Vagina (tissue), 2 donors: ENCODE measurements at regions not wholly inside any gene's neighbourhood (a gene's known extent, or its start where the extent isn't known, plus 50 kb on each side); places are given as distances from the start of the nearest gene placed in this dataset.
"Not testable (repeated sequence)": the region's sequence is repeated elsewhere in the genome, so short reads cannot be mapped to it uniquely, and the experiment has no call there.

Source experiments
- DNase-seq, 2 donors: peaks; one replicate each; pipeline ENCODE4 v3.0.0-alpha.2; 2017; ENCODE audit errors: extremely low spot score in 2 of 2
- H3K27ac ChIP-seq: fragments of 200-600 bp; sonication (generic); one replicate; pipeline ENCODE4 v1.5.1; 2019
- H3K27me3 ChIP-seq: fragments of 200-600 bp; sonication (generic); one replicate; pipeline ENCODE4 v1.5.1; 2019
- H3K36me3 ChIP-seq, 2 donors: fragments of 200-600 bp; sonication (generic); one replicate each; pipeline ENCODE4 v1.5.1; 2017 to 2019
- H3K4me1 ChIP-seq: fragments of 200-600 bp; sonication (generic); one replicate; pipeline ENCODE4 v1.5.1; 2019
- H3K4me3 ChIP-seq, 2 donors: fragments of 200-600 bp; sonication (generic); 1 replicate in 1 of 2; 2 replicates in 1 of 2; pipeline ENCODE4 v1.5.1; 2016 to 2019
- H3K9me3 ChIP-seq: fragments of 200-600 bp; sonication (generic); one replicate; pipeline ENCODE4 v1.5.1; 2019
- POLR2A ChIP-seq, 2 donors: fragments of 450-650 bp; IDR thresholded peaks; one replicate each; pipeline ENCODE4 v1.6.1; 2017; ENCODE audit warnings: antibody characterized with exemption in 2 of 2, mild to moderate bottlenecking in 2 of 2, moderate library complexity in 2 of 2
- POLR2AphosphoS5 ChIP-seq, 2 donors: sonication (generic); formaldehyde crosslinking; IDR thresholded peaks; one replicate each; pipeline ENCODE4 v1.9.0; 2017; ENCODE audit warnings: antibody characterized with exemption in 2 of 2, mild to moderate bottlenecking in 2 of 2, low read depth in 1 of 2; ENCODE audit not compliant: insufficient read depth in 1 of 2
- intact Hi-C: fragments of 100-400 bp; cut with DNase I; formaldehyde crosslinking; loops from one replicate; pipeline ENCODE4 v1.15.1; 2023
- TF ChIP-seq, protein P1 (sequence below), 3 experiments: fragments of 450-650 bp in 2 of 3; fragments of 200-600 bp in 1 of 3; sonication (generic) in 1 of 3; IDR thresholded peaks; one replicate each; pipeline ENCODE4 v1.5.1; 2017 to 2019; ENCODE audit warnings: antibody characterized with exemption in 3 of 3, mild to moderate bottlenecking in 2 of 3, moderate library complexity in 2 of 3

DNA sequence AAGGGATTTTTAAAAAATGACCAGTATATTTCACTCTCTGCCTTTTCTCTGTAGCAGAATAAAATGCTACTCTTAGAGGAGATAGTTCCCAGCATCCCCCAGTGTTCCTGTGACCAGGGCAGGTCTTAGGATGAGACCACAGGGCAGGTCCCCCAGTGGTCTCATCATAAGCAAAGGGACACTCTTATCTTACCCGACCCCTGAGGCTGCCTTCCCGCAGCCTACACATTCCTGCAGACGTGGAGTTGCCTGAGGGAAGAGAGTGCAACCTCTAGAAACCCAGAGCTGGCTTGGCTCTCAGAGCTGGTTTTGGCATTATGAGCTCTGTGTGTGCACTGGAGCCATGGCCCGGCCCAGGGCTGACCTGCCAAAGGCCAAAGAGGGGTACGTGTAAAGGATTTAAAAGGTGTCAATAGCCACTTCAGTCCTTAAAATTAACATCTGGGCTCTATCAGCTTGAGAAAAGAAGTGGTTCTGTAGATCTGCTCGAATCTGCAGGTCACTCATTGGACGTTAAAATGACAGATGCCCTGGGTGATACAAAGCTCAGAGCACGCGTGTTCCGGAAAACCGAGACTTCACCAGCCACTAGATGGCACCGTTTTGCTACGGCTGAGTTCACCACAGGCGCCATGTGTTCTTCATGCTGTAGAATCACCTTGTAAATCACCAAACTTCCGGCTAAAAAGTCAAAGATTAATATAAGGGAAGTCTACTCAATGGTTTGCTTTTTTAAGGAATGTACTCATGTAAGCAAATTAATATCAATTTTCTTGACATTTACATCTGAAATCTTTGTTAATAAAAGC lies 60.4 kb upstream of the GPR31 start:
- H3K4me3 ChIP-seq, DNase-seq, H3K36me3 ChIP-seq, H3K27me3 ChIP-seq, H3K27ac ChIP-seq, H3K9me3 ChIP-seq, H3K4me1 ChIP-seq, intact Hi-C loops: not testable (repeated sequence)
- TF ChIP-seq, protein P1, sequence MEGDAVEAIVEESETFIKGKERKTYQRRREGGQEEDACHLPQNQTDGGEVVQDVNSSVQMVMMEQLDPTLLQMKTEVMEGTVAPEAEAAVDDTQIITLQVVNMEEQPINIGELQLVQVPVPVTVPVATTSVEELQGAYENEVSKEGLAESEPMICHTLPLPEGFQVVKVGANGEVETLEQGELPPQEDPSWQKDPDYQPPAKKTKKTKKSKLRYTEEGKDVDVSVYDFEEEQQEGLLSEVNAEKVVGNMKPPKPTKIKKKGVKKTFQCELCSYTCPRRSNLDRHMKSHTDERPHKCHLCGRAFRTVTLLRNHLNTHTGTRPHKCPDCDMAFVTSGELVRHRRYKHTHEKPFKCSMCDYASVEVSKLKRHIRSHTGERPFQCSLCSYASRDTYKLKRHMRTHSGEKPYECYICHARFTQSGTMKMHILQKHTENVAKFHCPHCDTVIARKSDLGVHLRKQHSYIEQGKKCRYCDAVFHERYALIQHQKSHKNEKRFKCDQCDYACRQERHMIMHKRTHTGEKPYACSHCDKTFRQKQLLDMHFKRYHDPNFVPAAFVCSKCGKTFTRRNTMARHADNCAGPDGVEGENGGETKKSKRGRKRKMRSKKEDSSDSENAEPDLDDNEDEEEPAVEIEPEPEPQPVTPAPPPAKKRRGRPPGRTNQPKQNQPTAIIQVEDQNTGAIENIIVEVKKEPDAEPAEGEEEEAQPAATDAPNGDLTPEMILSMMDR (IDR thresholded peaks at IDR 0.05), result peak in 2 of 3 experiments; percentile 18 to 23

DNA sequence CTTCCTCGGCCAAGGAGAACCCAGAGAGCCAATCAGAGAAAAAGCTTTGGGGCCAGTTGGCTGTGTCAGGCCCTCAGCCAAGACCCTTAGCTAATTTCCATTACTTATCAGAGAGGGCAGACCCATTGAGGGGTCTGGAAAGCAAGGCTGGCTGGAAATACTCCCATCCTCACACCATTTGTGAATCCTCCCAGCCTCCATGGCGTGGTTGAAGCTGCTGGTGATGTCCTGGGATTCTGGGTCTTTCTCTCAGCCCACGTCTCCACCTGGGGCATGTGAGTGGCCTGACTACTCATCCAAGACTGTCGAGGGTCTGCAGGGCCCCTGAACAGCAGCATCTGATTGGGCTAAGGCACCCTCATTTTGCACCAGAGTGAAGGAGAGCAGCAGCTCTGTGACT lies 61.3 kb upstream of the GPR31 start:
- H3K4me1 ChIP-seq, intact Hi-C loops, DNase-seq, H3K36me3 ChIP-seq, H3K27me3 ChIP-seq, H3K9me3 ChIP-seq, H3K27ac ChIP-seq, H3K4me3 ChIP-seq: not testable (repeated sequence)

DNA sequence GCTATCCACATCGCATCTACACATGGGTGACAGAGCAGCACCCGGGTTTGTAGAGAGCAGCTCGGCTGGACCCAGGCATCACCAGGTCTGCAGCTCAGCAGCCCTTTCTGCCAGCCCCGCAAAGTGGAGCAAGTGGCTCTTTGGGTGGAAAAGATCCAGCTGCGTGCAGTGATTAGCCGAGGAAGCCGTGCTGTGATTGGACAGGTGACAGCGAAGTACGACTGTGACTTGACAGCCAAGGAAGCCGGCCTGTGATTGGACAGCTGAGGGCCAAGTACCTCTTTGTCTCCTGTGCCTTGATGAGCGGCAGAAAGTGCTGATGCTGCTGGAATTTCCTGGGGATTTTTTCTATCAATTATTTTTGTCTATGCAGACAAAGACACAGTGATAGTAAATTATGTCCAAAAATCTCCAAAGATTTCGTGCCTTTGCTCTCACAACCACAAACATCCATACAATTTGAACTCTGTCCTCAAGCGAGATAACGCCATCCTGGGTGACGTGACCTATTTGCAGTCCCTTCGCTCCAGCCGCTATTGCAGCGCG lies 62.3 kb upstream of the GPR31 start:
- no peaks in the 10 kb centered on the region for H3K36me3 ChIP-seq
- no peaks in the 10 kb centered on the region for H3K4me1 ChIP-seq
- no peak for TF ChIP-seq POLR2A (IDR thresholded peaks at IDR 0.05)
- TF ChIP-seq, protein P1 (IDR thresholded peaks at IDR 0.05), result no peak
- no peak for TF ChIP-seq POLR2AphosphoS5 (IDR thresholded peaks at IDR 0.05; ENCODE audit: insufficient read depth in 1 of 2, low read depth in 1 of 2)
- intact Hi-C loops, result no loop called here
- H3K4me3 ChIP-seq, result no peak overlapping the region
- no peaks in the 10 kb centered on the region for H3K27me3 ChIP-seq
- H3K9me3 ChIP-seq, result no peaks in the 10 kb centered on the region
- no peak overlapping the region for H3K27ac ChIP-seq
- DNase-seq, result no peak

DNA sequence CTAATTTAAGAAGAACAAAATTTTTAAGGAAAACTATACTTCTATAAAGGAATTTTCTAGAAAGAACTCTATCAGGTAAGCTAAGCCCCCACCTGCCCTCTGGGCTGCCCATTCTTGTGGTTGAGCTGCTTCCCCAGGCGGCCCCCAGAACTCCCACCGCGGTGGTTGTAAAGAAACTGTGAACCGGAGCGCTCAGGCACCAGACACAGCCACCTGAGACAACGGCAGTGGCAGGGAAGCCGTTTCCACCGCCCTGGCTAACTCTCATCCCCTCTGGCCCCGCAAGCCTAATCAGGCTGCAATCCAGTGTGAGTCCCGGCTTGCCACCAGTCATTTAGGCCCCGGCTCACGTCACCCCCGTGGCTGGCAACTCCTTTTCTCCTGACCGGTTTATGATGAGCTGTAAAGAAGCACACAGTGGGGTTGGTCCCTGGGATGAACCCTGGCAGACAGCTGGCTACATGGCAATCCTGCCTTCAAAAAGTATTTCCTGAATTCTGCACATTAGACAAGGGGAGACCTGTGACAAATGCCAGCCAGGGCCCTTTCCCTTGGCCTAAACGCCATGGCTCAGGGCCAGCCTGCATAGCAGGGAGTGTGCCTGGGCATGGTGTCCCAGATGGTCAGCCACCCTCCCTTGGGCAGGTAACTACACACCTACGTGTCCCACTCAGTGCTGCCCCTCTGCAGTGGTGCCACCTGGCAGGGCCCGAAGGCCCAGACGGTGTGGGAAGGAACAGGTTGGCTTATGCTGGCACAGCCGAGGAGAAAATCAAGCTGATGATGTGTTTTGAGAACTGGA lies 63.8 kb upstream of the GPR31 start:
- no peak overlapping the region for H3K4me3 ChIP-seq
- intact Hi-C loops, result no loop called here
- H3K4me1 ChIP-seq, result no peaks in the 10 kb centered on the region
- no peak for DNase-seq
- no peaks in the 10 kb centered on the region for H3K36me3 ChIP-seq
- no peaks in the 10 kb centered on the region for H3K9me3 ChIP-seq
- no peak overlapping the region for H3K27ac ChIP-seq
- no peaks in the 10 kb centered on the region for H3K27me3 ChIP-seq
- TF ChIP-seq POLR2AphosphoS5 (IDR thresholded peaks at IDR 0.05; ENCODE audit: insufficient read depth in 1 of 2, low read depth in 1 of 2) (no peak), POLR2A (IDR thresholded peaks at IDR 0.05) (no peak)
- TF ChIP-seq, protein P1 (IDR thresholded peaks at IDR 0.05), result no peak

DNA sequence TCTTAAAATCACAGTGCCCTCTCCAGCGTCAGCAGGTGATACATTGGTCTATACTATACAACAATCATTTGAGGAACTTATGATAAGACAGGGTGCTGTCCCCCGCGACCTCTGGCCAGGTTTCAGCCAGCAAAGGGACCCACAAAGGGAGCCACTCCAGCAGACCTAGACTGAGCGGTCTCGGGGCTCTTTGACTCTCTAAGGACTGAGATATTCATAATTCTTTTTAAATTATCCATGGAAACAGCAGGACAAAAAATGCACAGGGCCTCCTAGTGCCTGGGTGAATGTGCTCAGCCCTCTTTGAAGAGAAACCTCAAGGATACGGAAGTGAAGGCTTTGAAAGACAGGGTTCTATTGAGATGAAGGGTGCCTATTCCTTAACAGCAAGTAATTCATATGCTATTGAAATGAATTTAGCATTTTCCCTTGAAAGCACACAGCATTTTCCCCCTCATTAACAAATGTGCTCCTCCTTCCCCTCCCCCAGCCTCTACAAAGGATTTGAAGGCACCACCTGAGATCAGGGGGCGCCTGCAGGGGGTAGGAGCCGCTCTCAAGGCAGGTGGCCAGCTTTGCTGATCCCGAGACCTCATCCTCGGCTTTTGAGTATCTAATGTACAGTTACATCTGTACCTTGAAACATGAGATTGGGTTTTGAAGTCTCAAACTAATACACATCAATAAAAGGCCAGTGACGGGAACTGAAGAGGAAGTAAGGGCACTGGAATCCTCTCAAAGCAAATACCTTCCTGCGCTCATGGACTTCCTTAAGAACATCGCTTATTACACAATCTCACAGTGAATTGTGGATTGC lies 65.3 kb upstream of the UNC93A start:
- DNase-seq, H3K36me3 ChIP-seq, H3K27me3 ChIP-seq, H3K9me3 ChIP-seq, intact Hi-C loops, H3K4me1 ChIP-seq, H3K4me3 ChIP-seq, H3K27ac ChIP-seq: not testable (repeated sequence)
